ENCODE measurements at regions not wholly inside any gene's neighbourhood (a gene's known extent, or its start where the extent isn't known, plus 50 kb on each side); places are given as distances from the start of the nearest gene placed in this dataset.

- TF ChIP-seq, protein P1, sequence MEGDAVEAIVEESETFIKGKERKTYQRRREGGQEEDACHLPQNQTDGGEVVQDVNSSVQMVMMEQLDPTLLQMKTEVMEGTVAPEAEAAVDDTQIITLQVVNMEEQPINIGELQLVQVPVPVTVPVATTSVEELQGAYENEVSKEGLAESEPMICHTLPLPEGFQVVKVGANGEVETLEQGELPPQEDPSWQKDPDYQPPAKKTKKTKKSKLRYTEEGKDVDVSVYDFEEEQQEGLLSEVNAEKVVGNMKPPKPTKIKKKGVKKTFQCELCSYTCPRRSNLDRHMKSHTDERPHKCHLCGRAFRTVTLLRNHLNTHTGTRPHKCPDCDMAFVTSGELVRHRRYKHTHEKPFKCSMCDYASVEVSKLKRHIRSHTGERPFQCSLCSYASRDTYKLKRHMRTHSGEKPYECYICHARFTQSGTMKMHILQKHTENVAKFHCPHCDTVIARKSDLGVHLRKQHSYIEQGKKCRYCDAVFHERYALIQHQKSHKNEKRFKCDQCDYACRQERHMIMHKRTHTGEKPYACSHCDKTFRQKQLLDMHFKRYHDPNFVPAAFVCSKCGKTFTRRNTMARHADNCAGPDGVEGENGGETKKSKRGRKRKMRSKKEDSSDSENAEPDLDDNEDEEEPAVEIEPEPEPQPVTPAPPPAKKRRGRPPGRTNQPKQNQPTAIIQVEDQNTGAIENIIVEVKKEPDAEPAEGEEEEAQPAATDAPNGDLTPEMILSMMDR (conservative IDR thresholded peaks at IDR 0.05; ENCODE audit: low read length): no peak
- TF ChIP-seq EZH2phosphoT487 (IDR thresholded peaks at IDR 0.05; ENCODE audit: borderline replicate concordance): no peak
These were observed 60.7 kb upstream of the BTN3A2 start for GRCh38 chr6:26304213-26304796.
